ENCODE measurements at regions not wholly inside any gene's neighbourhood (a gene's known extent, or its start where the extent isn't known, plus 50 kb on each side); places are given as distances from the start of the nearest gene placed in this dataset.

DNA sequence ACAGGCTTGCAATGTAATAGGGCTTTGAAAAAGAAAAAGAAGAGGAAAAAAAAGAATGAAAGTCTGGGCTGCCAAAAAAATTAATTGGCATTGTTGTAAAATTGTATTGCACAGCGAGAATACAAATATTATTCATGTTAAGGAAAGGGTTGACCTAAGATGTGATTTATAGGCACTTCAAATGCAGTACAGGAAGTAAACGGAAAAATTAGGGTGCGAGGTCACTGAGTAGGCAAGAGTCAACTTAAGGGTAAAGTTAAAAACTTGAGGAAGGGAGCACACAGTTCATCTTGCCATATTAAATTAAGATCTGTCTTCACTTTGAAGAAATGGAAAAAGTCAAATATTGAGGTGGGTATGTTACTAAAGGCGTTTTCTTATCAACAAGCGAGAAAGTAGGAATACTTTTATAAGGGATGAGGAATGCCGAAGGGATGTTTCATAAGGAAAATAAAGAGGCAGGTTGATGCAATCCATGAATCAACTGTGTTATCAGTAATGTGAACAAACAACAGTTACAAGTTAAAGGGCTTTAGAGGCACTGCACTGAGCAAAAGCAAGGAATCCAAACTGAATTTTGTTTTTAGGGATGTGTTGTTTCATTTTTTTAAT, 123.0 kb downstream of the WT1 start:
- Histone ChIP-seq H3K4me3 (ENCODE audit: low read length) (no peak overlapping the region), H3K4me1 (ENCODE audit: insufficient read depth, low read length) (peaks cover 3% of the 10 kb centered on the region)

GRCh38 chr11:32312865-32313403, 122.4 kb downstream of the WT1 start:
- Histone ChIP-seq H3K4me1 (ENCODE audit: insufficient read depth, low read length) (peaks cover 5% of the 10 kb centered on the region), H3K9me3 (ENCODE audit: low read depth, low read length) (no peaks in the 10 kb centered on the region), H3K4me3 (ENCODE audit: low read length) (no peak overlapping the region), H3K27me3 (ENCODE audit: insufficient read depth, low read length) (no peaks in the 10 kb centered on the region)

More for the DNA sequence above, 123.0 kb downstream of the WT1 start:
- Histone ChIP-seq H3K9me3 (ENCODE audit: low read depth, low read length) (no peaks in the 10 kb centered on the region), H3K27me3 (ENCODE audit: insufficient read depth, low read length) (no peaks in the 10 kb centered on the region)

GRCh38 chr11:32313477-32313876, 121.9 kb downstream of the WT1 start:
- Histone ChIP-seq H3K4me1 (ENCODE audit: insufficient read depth, low read length) (peaks cover 5% of the 10 kb centered on the region), H3K27me3 (ENCODE audit: insufficient read depth, low read length) (no peaks in the 10 kb centered on the region), H3K9me3 (ENCODE audit: low read depth, low read length) (no peaks in the 10 kb centered on the region), H3K4me3 (ENCODE audit: low read length) (no peak overlapping the region)

GRCh38 chr11:32315121-32315520, 120.2 kb downstream of the WT1 start:
- no peaks in the 10 kb centered on the region for H3K9me3 ChIP-seq (ENCODE audit: low read depth, low read length)
- H3K4me3 ChIP-seq (ENCODE audit: low read length) = no peak overlapping the region
- H3K4me1 ChIP-seq (ENCODE audit: insufficient read depth, low read length) = peaks cover 5% of the 10 kb centered on the region
- H3K27me3 ChIP-seq (ENCODE audit: insufficient read depth, low read length) = no peaks in the 10 kb centered on the region

DNA sequence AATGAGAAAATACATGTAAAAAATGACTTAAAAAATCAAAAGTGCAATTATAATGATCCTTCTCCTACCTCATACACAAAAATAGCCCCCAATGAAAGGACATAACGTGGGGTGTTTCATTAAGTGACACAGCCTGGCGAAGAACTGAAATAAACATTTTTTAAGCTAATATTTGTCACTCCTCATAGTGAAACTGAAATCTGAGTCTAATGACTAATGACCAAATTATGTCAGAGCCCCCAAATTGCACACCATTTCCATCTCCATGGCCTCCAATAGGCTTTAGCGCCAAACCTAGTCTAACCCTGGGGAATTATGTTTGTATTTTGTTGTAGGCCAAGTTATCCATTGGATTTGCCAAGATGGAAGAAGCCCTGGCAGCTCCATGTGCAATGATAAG, 119.1 kb downstream of the WT1 start:
- Histone ChIP-seq H3K9me3 (ENCODE audit: low read depth, low read length) (no peaks in the 10 kb centered on the region), H3K4me1 (ENCODE audit: insufficient read depth, low read length) (peaks cover 5% of the 10 kb centered on the region), H3K27me3 (ENCODE audit: insufficient read depth, low read length) (no peaks in the 10 kb centered on the region), H3K4me3 (ENCODE audit: low read length) (no peak overlapping the region)

DNA sequence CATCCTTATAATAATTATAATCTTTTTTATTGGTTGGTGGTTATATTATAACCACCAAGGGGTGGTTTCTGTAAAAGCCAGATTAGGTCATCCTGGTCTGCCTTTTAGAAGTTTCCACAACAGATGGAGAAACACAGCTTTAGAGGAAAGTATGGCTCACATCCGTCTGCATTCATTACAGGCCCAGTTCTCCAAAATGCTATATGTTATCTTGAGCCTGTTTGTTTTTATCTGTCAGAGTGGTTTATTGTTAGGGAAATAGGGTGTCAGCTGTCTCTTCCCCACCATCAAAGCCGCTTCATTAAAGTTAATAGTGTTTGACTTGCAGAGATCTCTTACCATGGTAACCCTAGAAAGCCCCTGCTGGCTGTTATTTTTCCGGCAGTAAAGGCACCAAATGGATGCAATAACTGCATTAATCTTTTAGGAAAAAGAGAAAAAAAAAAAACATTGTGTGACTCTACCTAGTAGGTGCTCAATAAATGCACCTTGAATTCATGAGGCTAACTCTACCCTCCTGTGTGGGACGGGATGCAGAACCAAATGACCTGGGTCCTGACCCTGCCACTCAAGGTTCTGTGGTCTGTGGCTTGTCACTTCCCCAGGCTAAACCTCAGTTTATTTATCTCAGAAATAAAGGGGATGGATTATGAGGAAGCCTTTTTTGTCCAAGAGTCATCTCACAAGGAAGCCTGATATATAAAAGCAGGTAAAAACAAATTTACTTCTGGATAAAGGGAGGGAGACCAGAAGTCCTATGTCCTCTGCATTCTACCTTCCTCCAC, 118.3 kb downstream of the WT1 start:
- Histone ChIP-seq H3K4me3 (ENCODE audit: low read length) (no peak overlapping the region), H3K27me3 (ENCODE audit: insufficient read depth, low read length) (no peaks in the 10 kb centered on the region), H3K4me1 (ENCODE audit: insufficient read depth, low read length) (peaks cover 5% of the 10 kb centered on the region), H3K9me3 (ENCODE audit: low read depth, low read length) (no peaks in the 10 kb centered on the region)

DNA sequence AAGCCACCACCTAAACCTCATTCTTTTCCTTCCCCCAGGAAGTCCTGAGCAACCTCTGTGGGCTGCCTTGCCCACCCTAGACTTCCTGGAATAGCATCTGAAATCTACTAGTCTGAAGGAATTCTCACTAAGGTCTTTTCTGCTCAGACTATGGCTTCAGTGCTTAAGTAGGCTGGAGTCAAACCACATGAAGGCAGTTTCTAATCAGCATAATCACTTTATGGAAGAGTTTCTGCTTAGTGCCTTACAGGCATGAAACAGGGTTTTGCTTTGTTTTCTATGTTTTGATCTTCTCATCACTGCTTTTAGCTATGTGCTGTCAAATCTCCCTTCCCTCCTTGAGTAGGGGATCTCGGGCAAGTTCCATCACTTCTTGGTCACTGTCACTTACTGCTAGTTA, 117.7 kb downstream of the WT1 start:
- Histone ChIP-seq H3K27me3 (ENCODE audit: insufficient read depth, low read length) (no peaks in the 10 kb centered on the region), H3K4me3 (ENCODE audit: low read length) (no peak overlapping the region), H3K9me3 (ENCODE audit: low read depth, low read length) (no peaks in the 10 kb centered on the region), H3K4me1 (ENCODE audit: insufficient read depth, low read length) (peaks cover 5% of the 10 kb centered on the region)

- Histone ChIP-seq H3K9me3 (ENCODE audit: low read depth, low read length) (no peaks in the 10 kb centered on the region), H3K4me1 (ENCODE audit: insufficient read depth, low read length) (peaks cover 5% of the 10 kb centered on the region), H3K27me3 (ENCODE audit: insufficient read depth, low read length) (no peaks in the 10 kb centered on the region), H3K4me3 (ENCODE audit: low read length) (no peak overlapping the region)
Observed at GRCh38 chr11:32318071-32319055, 117.0 kb downstream of the WT1 start.

DNA sequence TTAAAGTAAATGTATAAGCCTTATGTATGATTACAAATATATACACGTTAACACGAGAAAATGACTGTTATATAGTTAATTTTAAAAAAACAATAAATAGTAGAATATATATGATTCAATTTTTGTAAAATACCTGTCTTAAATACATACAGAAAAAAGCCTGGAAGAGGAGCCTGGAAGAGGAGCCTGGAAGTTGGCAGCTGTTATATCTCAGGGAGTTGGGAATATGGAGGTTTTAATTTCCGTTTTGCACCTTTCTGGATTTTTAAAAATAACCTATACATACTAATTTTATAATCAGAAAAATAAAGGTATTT, 111.6 kb downstream of the WT1 start:
- Histone ChIP-seq H3K27me3 (ENCODE audit: insufficient read depth, low read length) (no peaks in the 10 kb centered on the region), H3K4me1 (ENCODE audit: insufficient read depth, low read length) (no peaks in the 10 kb centered on the region), H3K9me3 (ENCODE audit: low read depth, low read length) (no peaks in the 10 kb centered on the region), H3K4me3 (ENCODE audit: low read length) (no peak overlapping the region)

- no peaks in the 10 kb centered on the region for H3K27me3 ChIP-seq (ENCODE audit: insufficient read depth, low read length)
- no peaks in the 10 kb centered on the region for H3K9me3 ChIP-seq (ENCODE audit: low read depth, low read length)
- H3K4me3 ChIP-seq (ENCODE audit: low read length) = no peak overlapping the region
- H3K4me1 ChIP-seq (ENCODE audit: insufficient read depth, low read length) = no peaks in the 10 kb centered on the region
Observed at GRCh38 chr11:32325187-32325586, 110.2 kb downstream of the WT1 start.

DNA sequence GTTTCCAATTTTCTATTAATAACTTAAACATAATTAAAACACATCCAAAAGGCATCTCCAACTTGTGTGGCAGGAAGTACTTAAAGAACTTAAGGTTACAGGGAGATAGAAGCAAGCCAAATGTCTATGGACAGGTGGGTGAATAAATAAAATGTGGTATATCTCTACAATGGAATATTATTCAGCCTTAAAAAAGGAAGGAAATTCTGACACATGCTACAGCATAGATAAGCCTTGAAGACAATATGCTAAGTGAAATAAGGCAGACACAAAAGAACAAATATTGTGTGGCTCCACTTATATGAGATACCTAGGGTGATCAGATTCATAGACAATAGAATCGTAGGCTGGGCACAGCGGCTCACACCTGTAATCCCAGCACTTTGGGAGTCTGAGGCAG, 109.6 kb downstream of the WT1 start:
- no peaks in the 10 kb centered on the region for H3K9me3 ChIP-seq (ENCODE audit: low read depth, low read length)
- H3K4me3 ChIP-seq (ENCODE audit: low read length) = no peak overlapping the region
- no peaks in the 10 kb centered on the region for H3K4me1 ChIP-seq (ENCODE audit: insufficient read depth, low read length)
- no peaks in the 10 kb centered on the region for H3K27me3 ChIP-seq (ENCODE audit: insufficient read depth, low read length)

- H3K27me3 ChIP-seq (ENCODE audit: insufficient read depth, low read length) = no peaks in the 10 kb centered on the region
- no peaks in the 10 kb centered on the region for H3K9me3 ChIP-seq (ENCODE audit: low read depth, low read length)
- H3K4me3 ChIP-seq (ENCODE audit: low read length) = no peak overlapping the region
Observed at GRCh38 chr11:32326522-32326921, 108.8 kb downstream of the WT1 start.

GRCh38 chr11:32328392-32328791, 106.9 kb downstream of the WT1 start:
- no peaks in the 10 kb centered on the region for H3K9me3 ChIP-seq (ENCODE audit: low read depth, low read length)
- peaks cover 12% of the 10 kb centered on the region for H3K27me3 ChIP-seq (ENCODE audit: insufficient read depth, low read length)
- peaks cover 5% of the 10 kb centered on the region for H3K4me1 ChIP-seq (ENCODE audit: insufficient read depth, low read length)

More at GRCh38 chr11:32326522-32326921, 108.8 kb downstream of the WT1 start:
- no peaks in the 10 kb centered on the region for H3K4me1 ChIP-seq (ENCODE audit: insufficient read depth, low read length)

GRCh38 chr11:32331098-32331497, 104.2 kb downstream of the WT1 start:
- peaks cover 12% of the 10 kb centered on the region for H3K4me1 ChIP-seq (ENCODE audit: insufficient read depth, low read length)

More at GRCh38 chr11:32328392-32328791, 106.9 kb downstream of the WT1 start:
- no peak overlapping the region for H3K4me3 ChIP-seq (ENCODE audit: low read length)

DNA sequence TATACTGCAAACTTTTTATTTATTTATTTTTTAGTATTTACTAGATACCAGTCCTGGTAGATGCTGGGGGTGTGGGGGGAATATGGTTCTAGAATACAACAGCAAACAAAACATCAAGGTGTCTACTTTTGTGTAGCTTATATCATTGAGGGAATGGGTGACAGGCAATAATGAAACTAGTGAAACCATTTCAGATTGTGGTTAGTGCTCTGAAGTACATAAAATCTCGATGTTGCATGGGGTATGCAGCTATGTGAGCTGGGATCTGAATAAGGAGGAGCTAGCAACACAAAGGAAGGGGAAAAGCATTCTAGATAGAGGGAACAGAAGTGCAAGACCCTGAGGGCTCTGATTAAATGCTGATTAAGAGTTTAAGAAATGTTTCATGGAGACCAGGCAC, 103.5 kb downstream of the WT1 start:
- no peak overlapping the region for H3K4me3 ChIP-seq (ENCODE audit: low read length)
- peaks cover 12% of the 10 kb centered on the region for H3K4me1 ChIP-seq (ENCODE audit: insufficient read depth, low read length)
- no peaks in the 10 kb centered on the region for H3K9me3 ChIP-seq (ENCODE audit: low read depth, low read length)
- peaks cover 30% of the 10 kb centered on the region for H3K27me3 ChIP-seq (ENCODE audit: insufficient read depth, low read length)

More at GRCh38 chr11:32331098-32331497, 104.2 kb downstream of the WT1 start:
- H3K9me3 ChIP-seq (ENCODE audit: low read depth, low read length) = no peaks in the 10 kb centered on the region
- H3K27me3 ChIP-seq (ENCODE audit: insufficient read depth, low read length) = peaks cover 30% of the 10 kb centered on the region
- no peak overlapping the region for H3K4me3 ChIP-seq (ENCODE audit: low read length)
